HG03439 (cell line): ENCODE measurements at regions not wholly inside any gene's neighbourhood (a gene's known extent, or its start where the extent isn't known, plus 50 kb on each side); places are given as distances from the start of the nearest gene placed in this dataset.

Experiments
- ATAC-seq: cut with Tn5 transposase; IDR thresholded peaks from one replicate; pipeline ENCODE4 v1.9.1; 2021; ENCODE audit warnings: mild to moderate bottlenecking, moderate library complexity; ENCODE audit not compliant: unreplicated experiment

- ATAC-seq: no peak
Measured at GRCh38 chr2:226623587-226624368, 175.8 kb downstream of the IRS1 start.

- ATAC-seq: no peak
Measured at GRCh38 chr2:226622484-226622883, 177.1 kb downstream of the IRS1 start.

- no peak for ATAC-seq
Measured at GRCh38 chr2:226620176-226620575, 179.4 kb downstream of the IRS1 start.

- no peak for ATAC-seq
Measured at GRCh38 chr2:226619707-226620106, 179.9 kb downstream of the IRS1 start.

- no peak for ATAC-seq
Measured at GRCh38 chr2:226618875-226619605, 180.6 kb downstream of the IRS1 start.

GRCh38 chr2:226618544-226618874, 181.1 kb downstream of the IRS1 start:
- no peak for ATAC-seq

- no peak for ATAC-seq
Measured at GRCh38 chr2:226615891-226616290, 183.7 kb downstream of the IRS1 start.

- no peak for ATAC-seq
Measured at GRCh38 chr2:226611944-226612318, 187.7 kb downstream of the IRS1 start.

GRCh38 chr2:226611196-226611943, 188.2 kb downstream of the IRS1 start:
- ATAC-seq: no peak

- no peak for ATAC-seq
Measured at GRCh38 chr2:226609366-226609765, 190.3 kb downstream of the IRS1 start.

GRCh38 chr2:226608451-226608850, 191.2 kb downstream of the IRS1 start:
- no peak for ATAC-seq

GRCh38 chr2:226607379-226607778, 192.2 kb downstream of the IRS1 start:
- no peak for ATAC-seq

- no peak for ATAC-seq
Measured at GRCh38 chr2:226605642-226606041, 194.0 kb downstream of the IRS1 start.

- ATAC-seq: no peak
Measured at GRCh38 chr2:226603606-226604005, 196.0 kb downstream of the IRS1 start.

GRCh38 chr2:226601881-226602662, 197.5 kb downstream of the IRS1 start:
- ATAC-seq: no peak

GRCh38 chr2:226600802-226601201, 198.8 kb downstream of the IRS1 start:
- no peak for ATAC-seq

- ATAC-seq: no peak
Measured at GRCh38 chr2:226600184-226600583, 199.4 kb downstream of the IRS1 start.

GRCh38 chr2:226589043-226589442, 210.6 kb downstream of the IRS1 start:
- no peak for ATAC-seq

- no peak for ATAC-seq
Measured at GRCh38 chr2:226585130-226585561, 214.5 kb downstream of the IRS1 start.

- ATAC-seq: no peak
Measured at GRCh38 chr2:226584518-226585055, 215.0 kb downstream of the IRS1 start.

GRCh38 chr2:226583715-226584114, 215.9 kb downstream of the IRS1 start:
- ATAC-seq: no peak
